WTC11 (cell line): ENCODE measurements at regions not wholly inside any gene's neighbourhood (a gene's known extent, or its start where the extent isn't known, plus 50 kb on each side); places are given as distances from the start of the nearest gene placed in this dataset.

Experiments used
- ELF4 ChIP-seq: sonication (generic); formaldehyde crosslinking; IDR thresholded peaks from 2 replicates; pipeline ENCODE4 v1.8.1; 2022; ENCODE audit warnings: low read depth, mild to moderate bottlenecking, moderate library complexity, missing genetic modification reagents
- ESRRA ChIP-seq: sonication (generic); formaldehyde crosslinking; IDR thresholded peaks from 2 replicates; pipeline ENCODE4 v1.8.1; 2022; ENCODE audit warnings: mild to moderate bottlenecking, missing genetic modification reagents, borderline replicate concordance
- FOXJ3 ChIP-seq: sonication (generic); formaldehyde crosslinking; IDR thresholded peaks from 2 replicates; pipeline ENCODE4 v1.9.0; 2021; ENCODE audit warnings: missing genetic modification reagents, mild to moderate bottlenecking, borderline replicate concordance
- NR2C2 ChIP-seq: sonication (generic); formaldehyde crosslinking; IDR thresholded peaks from 2 replicates; pipeline ENCODE4 v1.8.0; 2022; ENCODE audit warnings: mild to moderate bottlenecking, missing genetic modification reagents
- TF ChIP-seq, protein P1 (sequence below): fragments of 200-600 bp; IDR thresholded peaks from 2 replicates; pipeline ENCODE4 v1.8.0; 2022; ENCODE audit warnings: antibody characterized with exemption

GRCh38 chr6:47919875-47920274 is 138.0 kb downstream of the OPN5 start:
- TF ChIP-seq ESRRA = no peak
- TF ChIP-seq, protein P1, sequence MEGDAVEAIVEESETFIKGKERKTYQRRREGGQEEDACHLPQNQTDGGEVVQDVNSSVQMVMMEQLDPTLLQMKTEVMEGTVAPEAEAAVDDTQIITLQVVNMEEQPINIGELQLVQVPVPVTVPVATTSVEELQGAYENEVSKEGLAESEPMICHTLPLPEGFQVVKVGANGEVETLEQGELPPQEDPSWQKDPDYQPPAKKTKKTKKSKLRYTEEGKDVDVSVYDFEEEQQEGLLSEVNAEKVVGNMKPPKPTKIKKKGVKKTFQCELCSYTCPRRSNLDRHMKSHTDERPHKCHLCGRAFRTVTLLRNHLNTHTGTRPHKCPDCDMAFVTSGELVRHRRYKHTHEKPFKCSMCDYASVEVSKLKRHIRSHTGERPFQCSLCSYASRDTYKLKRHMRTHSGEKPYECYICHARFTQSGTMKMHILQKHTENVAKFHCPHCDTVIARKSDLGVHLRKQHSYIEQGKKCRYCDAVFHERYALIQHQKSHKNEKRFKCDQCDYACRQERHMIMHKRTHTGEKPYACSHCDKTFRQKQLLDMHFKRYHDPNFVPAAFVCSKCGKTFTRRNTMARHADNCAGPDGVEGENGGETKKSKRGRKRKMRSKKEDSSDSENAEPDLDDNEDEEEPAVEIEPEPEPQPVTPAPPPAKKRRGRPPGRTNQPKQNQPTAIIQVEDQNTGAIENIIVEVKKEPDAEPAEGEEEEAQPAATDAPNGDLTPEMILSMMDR = no peak
- TF ChIP-seq NR2C2 = no peak
- TF ChIP-seq FOXJ3 (CRISPR knock-in tag) = no peak
- no peak for TF ChIP-seq ELF4 (CRISPR knock-in tag)
